ENCODE measurements at regions not wholly inside any gene's neighbourhood (a gene's known extent, or its start where the extent isn't known, plus 50 kb on each side); places are given as distances from the start of the nearest gene placed in this dataset.
"Not testable (repeated sequence)": the region's sequence is repeated elsewhere in the genome, so short reads cannot be mapped to it uniquely, and the experiment has no call there.

- Histone ChIP-seq H3K36me3 (ENCODE audit: control insufficient read depth, insufficient read depth, low read length) (no peaks in the 10 kb centered on the region), H3K4me3 (ENCODE audit: insufficient read depth, low read depth, low read length, poor library complexity, severe bottlenecking) (no peak overlapping the region), H3K27me3 (replicated peaks; ENCODE audit: control insufficient read depth, insufficient read depth, low read length, poor library complexity, severe bottlenecking) (no peaks in the 10 kb centered on the region), H3K27ac (ENCODE audit: insufficient read depth, low read length, poor library complexity, severe bottlenecking) (no peak overlapping the region), H3K4me1 (ENCODE audit: control insufficient read depth, insufficient read depth, low read length, poor library complexity, severe bottlenecking) (no peaks in the 10 kb centered on the region), H3K9me3 (ENCODE audit: control insufficient read depth, low read length) (no peaks in the 10 kb centered on the region)
- DNase-seq = no peak
Measured at GRCh38 chr13:84812078-84812477, 929.8 kb upstream of the SLITRK1 start.

- no peaks in the 10 kb centered on the region for H3K27me3 ChIP-seq (replicated peaks; ENCODE audit: control insufficient read depth, insufficient read depth, low read length, poor library complexity, severe bottlenecking)
- H3K4me1 ChIP-seq (ENCODE audit: control insufficient read depth, insufficient read depth, low read length, poor library complexity, severe bottlenecking) = no peaks in the 10 kb centered on the region
- H3K27ac ChIP-seq (ENCODE audit: insufficient read depth, low read length, poor library complexity, severe bottlenecking) = no peak overlapping the region
Measured at GRCh38 chr13:84810781-84811180, 928.5 kb upstream of the SLITRK1 start.

GRCh38 chr13:84802073-84802472 is 919.8 kb upstream of the SLITRK1 start:
- Histone ChIP-seq H3K36me3 (ENCODE audit: control insufficient read depth, insufficient read depth, low read length) (no peaks in the 10 kb centered on the region), H3K27me3 (replicated peaks; ENCODE audit: control insufficient read depth, insufficient read depth, low read length, poor library complexity, severe bottlenecking) (no peaks in the 10 kb centered on the region), H3K9me3 (ENCODE audit: control insufficient read depth, low read length) (no peaks in the 10 kb centered on the region), H3K27ac (ENCODE audit: insufficient read depth, low read length, poor library complexity, severe bottlenecking) (no peak overlapping the region), H3K4me3 (ENCODE audit: insufficient read depth, low read depth, low read length, poor library complexity, severe bottlenecking) (no peak overlapping the region), H3K4me1 (ENCODE audit: control insufficient read depth, insufficient read depth, low read length, poor library complexity, severe bottlenecking) (no peaks in the 10 kb centered on the region)
- DNase-seq = no peak

More at GRCh38 chr13:84810781-84811180, 928.5 kb upstream of the SLITRK1 start:
- H3K9me3 ChIP-seq (ENCODE audit: control insufficient read depth, low read length) = no peaks in the 10 kb centered on the region
- DNase-seq = no peak
- H3K36me3 ChIP-seq (ENCODE audit: control insufficient read depth, insufficient read depth, low read length) = no peaks in the 10 kb centered on the region
- no peak overlapping the region for H3K4me3 ChIP-seq (ENCODE audit: insufficient read depth, low read depth, low read length, poor library complexity, severe bottlenecking)

- Histone ChIP-seq H3K27me3 (replicated peaks; ENCODE audit: control insufficient read depth, insufficient read depth, low read length, poor library complexity, severe bottlenecking) (no peaks in the 10 kb centered on the region), H3K36me3 (ENCODE audit: control insufficient read depth, insufficient read depth, low read length) (no peaks in the 10 kb centered on the region), H3K4me3 (ENCODE audit: insufficient read depth, low read depth, low read length, poor library complexity, severe bottlenecking) (no peak overlapping the region), H3K9me3 (ENCODE audit: control insufficient read depth, low read length) (no peaks in the 10 kb centered on the region), H3K27ac (ENCODE audit: insufficient read depth, low read length, poor library complexity, severe bottlenecking) (no peak overlapping the region), H3K4me1 (ENCODE audit: control insufficient read depth, insufficient read depth, low read length, poor library complexity, severe bottlenecking) (no peaks in the 10 kb centered on the region)
- DNase-seq = no peak
Measured at GRCh38 chr13:84784443-84785153, 902.3 kb upstream of the SLITRK1 start.

- DNase-seq = no peak
- no peaks in the 10 kb centered on the region for H3K36me3 ChIP-seq (ENCODE audit: control insufficient read depth, insufficient read depth, low read length)
- H3K4me3 ChIP-seq (ENCODE audit: insufficient read depth, low read depth, low read length, poor library complexity, severe bottlenecking) = no peak overlapping the region
- no peaks in the 10 kb centered on the region for H3K4me1 ChIP-seq (ENCODE audit: control insufficient read depth, insufficient read depth, low read length, poor library complexity, severe bottlenecking)
- no peaks in the 10 kb centered on the region for H3K9me3 ChIP-seq (ENCODE audit: control insufficient read depth, low read length)
- H3K27me3 ChIP-seq (replicated peaks; ENCODE audit: control insufficient read depth, insufficient read depth, low read length, poor library complexity, severe bottlenecking) = no peaks in the 10 kb centered on the region
- no peak overlapping the region for H3K27ac ChIP-seq (ENCODE audit: insufficient read depth, low read length, poor library complexity, severe bottlenecking)
Measured at GRCh38 chr13:84777316-84777715, 895.0 kb upstream of the SLITRK1 start.

GRCh38 chr13:84776593-84776992 is 894.3 kb upstream of the SLITRK1 start:
- H3K4me1 ChIP-seq (ENCODE audit: control insufficient read depth, insufficient read depth, low read length, poor library complexity, severe bottlenecking) = no peaks in the 10 kb centered on the region
- H3K27ac ChIP-seq (ENCODE audit: insufficient read depth, low read length, poor library complexity, severe bottlenecking) = no peak overlapping the region

GRCh38 chr13:84775920-84776319 is 893.6 kb upstream of the SLITRK1 start:
- H3K36me3 ChIP-seq (ENCODE audit: control insufficient read depth, insufficient read depth, low read length); DNase-seq; H3K9me3 ChIP-seq (ENCODE audit: control insufficient read depth, low read length); H3K4me3 ChIP-seq (ENCODE audit: insufficient read depth, low read depth, low read length, poor library complexity, severe bottlenecking); H3K27ac ChIP-seq (ENCODE audit: insufficient read depth, low read length, poor library complexity, severe bottlenecking); H3K27me3 ChIP-seq (replicated peaks; ENCODE audit: control insufficient read depth, insufficient read depth, low read length, poor library complexity, severe bottlenecking); H3K4me1 ChIP-seq (ENCODE audit: control insufficient read depth, insufficient read depth, low read length, poor library complexity, severe bottlenecking): not testable (repeated sequence)

More at GRCh38 chr13:84776593-84776992, 894.3 kb upstream of the SLITRK1 start:
- DNase-seq = no peak
- no peaks in the 10 kb centered on the region for H3K27me3 ChIP-seq (replicated peaks; ENCODE audit: control insufficient read depth, insufficient read depth, low read length, poor library complexity, severe bottlenecking)
- H3K4me3 ChIP-seq (ENCODE audit: insufficient read depth, low read depth, low read length, poor library complexity, severe bottlenecking) = no peak overlapping the region
- no peaks in the 10 kb centered on the region for H3K9me3 ChIP-seq (ENCODE audit: control insufficient read depth, low read length)
- no peaks in the 10 kb centered on the region for H3K36me3 ChIP-seq (ENCODE audit: control insufficient read depth, insufficient read depth, low read length)

- H3K27me3 ChIP-seq (replicated peaks; ENCODE audit: control insufficient read depth, insufficient read depth, low read length, poor library complexity, severe bottlenecking) = no peaks in the 10 kb centered on the region
- DNase-seq = no peak
- H3K36me3 ChIP-seq (ENCODE audit: control insufficient read depth, insufficient read depth, low read length) = no peaks in the 10 kb centered on the region
- H3K9me3 ChIP-seq (ENCODE audit: control insufficient read depth, low read length) = no peaks in the 10 kb centered on the region
- H3K4me3 ChIP-seq (ENCODE audit: insufficient read depth, low read depth, low read length, poor library complexity, severe bottlenecking) = no peak overlapping the region
- H3K4me1 ChIP-seq (ENCODE audit: control insufficient read depth, insufficient read depth, low read length, poor library complexity, severe bottlenecking) = no peaks in the 10 kb centered on the region
- H3K27ac ChIP-seq (ENCODE audit: insufficient read depth, low read length, poor library complexity, severe bottlenecking) = no peak overlapping the region
Measured at GRCh38 chr13:84774111-84774510, 891.8 kb upstream of the SLITRK1 start.

- Histone ChIP-seq H3K4me3 (ENCODE audit: insufficient read depth, low read depth, low read length, poor library complexity, severe bottlenecking) (no peak overlapping the region), H3K4me1 (ENCODE audit: control insufficient read depth, insufficient read depth, low read length, poor library complexity, severe bottlenecking) (no peaks in the 10 kb centered on the region), H3K9me3 (ENCODE audit: control insufficient read depth, low read length) (no peaks in the 10 kb centered on the region), H3K36me3 (ENCODE audit: control insufficient read depth, insufficient read depth, low read length) (no peaks in the 10 kb centered on the region), H3K27me3 (replicated peaks; ENCODE audit: control insufficient read depth, insufficient read depth, low read length, poor library complexity, severe bottlenecking) (no peaks in the 10 kb centered on the region), H3K27ac (ENCODE audit: insufficient read depth, low read length, poor library complexity, severe bottlenecking) (no peak overlapping the region)
- no peak for DNase-seq
Measured at GRCh38 chr13:84760956-84761355, 878.7 kb upstream of the SLITRK1 start.

GRCh38 chr13:84749126-84749525 is 866.9 kb upstream of the SLITRK1 start:
- Histone ChIP-seq H3K27ac (ENCODE audit: insufficient read depth, low read length, poor library complexity, severe bottlenecking) (no peak overlapping the region), H3K4me3 (ENCODE audit: insufficient read depth, low read depth, low read length, poor library complexity, severe bottlenecking) (no peak overlapping the region), H3K9me3 (ENCODE audit: control insufficient read depth, low read length) (no peaks in the 10 kb centered on the region), H3K36me3 (ENCODE audit: control insufficient read depth, insufficient read depth, low read length) (no peaks in the 10 kb centered on the region), H3K4me1 (ENCODE audit: control insufficient read depth, insufficient read depth, low read length, poor library complexity, severe bottlenecking) (no peaks in the 10 kb centered on the region), H3K27me3 (replicated peaks; ENCODE audit: control insufficient read depth, insufficient read depth, low read length, poor library complexity, severe bottlenecking) (no peaks in the 10 kb centered on the region)
- DNase-seq = no peak
